ENCODE measurements at regions not wholly inside any gene's neighbourhood (a gene's known extent, or its start where the extent isn't known, plus 50 kb on each side); places are given as distances from the start of the nearest gene placed in this dataset.

DNA sequence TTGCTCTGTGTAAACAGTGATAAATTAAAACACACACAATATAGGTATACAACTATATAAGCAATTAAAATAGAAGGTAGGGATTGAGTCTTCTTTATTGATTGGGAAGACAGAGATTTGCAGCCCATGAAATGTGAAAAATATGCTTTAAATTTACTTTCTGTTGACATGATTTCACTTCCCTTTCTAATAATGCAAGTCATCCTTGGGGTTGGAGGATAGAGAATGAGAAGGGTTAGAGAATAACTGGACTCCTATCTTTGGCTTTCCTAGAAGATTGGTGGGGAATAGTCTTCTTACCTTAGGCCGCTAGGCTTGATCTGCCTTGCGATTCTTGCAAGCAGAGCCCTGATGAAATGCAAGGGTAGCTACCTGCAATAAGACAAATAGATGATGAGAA is 339.8 kb downstream of the NYAP2 start:
- no peaks in the 10 kb centered on the region for H4K20me1 ChIP-seq (replicated peaks; ENCODE audit: insufficient read depth)
- no peaks in the 10 kb centered on the region for H3K9me2 ChIP-seq (ENCODE audit: insufficient read depth)
- no peaks in the 10 kb centered on the region for H3F3A ChIP-seq (replicated peaks; ENCODE audit: low read depth)
- TF ChIP-seq, protein P1, sequence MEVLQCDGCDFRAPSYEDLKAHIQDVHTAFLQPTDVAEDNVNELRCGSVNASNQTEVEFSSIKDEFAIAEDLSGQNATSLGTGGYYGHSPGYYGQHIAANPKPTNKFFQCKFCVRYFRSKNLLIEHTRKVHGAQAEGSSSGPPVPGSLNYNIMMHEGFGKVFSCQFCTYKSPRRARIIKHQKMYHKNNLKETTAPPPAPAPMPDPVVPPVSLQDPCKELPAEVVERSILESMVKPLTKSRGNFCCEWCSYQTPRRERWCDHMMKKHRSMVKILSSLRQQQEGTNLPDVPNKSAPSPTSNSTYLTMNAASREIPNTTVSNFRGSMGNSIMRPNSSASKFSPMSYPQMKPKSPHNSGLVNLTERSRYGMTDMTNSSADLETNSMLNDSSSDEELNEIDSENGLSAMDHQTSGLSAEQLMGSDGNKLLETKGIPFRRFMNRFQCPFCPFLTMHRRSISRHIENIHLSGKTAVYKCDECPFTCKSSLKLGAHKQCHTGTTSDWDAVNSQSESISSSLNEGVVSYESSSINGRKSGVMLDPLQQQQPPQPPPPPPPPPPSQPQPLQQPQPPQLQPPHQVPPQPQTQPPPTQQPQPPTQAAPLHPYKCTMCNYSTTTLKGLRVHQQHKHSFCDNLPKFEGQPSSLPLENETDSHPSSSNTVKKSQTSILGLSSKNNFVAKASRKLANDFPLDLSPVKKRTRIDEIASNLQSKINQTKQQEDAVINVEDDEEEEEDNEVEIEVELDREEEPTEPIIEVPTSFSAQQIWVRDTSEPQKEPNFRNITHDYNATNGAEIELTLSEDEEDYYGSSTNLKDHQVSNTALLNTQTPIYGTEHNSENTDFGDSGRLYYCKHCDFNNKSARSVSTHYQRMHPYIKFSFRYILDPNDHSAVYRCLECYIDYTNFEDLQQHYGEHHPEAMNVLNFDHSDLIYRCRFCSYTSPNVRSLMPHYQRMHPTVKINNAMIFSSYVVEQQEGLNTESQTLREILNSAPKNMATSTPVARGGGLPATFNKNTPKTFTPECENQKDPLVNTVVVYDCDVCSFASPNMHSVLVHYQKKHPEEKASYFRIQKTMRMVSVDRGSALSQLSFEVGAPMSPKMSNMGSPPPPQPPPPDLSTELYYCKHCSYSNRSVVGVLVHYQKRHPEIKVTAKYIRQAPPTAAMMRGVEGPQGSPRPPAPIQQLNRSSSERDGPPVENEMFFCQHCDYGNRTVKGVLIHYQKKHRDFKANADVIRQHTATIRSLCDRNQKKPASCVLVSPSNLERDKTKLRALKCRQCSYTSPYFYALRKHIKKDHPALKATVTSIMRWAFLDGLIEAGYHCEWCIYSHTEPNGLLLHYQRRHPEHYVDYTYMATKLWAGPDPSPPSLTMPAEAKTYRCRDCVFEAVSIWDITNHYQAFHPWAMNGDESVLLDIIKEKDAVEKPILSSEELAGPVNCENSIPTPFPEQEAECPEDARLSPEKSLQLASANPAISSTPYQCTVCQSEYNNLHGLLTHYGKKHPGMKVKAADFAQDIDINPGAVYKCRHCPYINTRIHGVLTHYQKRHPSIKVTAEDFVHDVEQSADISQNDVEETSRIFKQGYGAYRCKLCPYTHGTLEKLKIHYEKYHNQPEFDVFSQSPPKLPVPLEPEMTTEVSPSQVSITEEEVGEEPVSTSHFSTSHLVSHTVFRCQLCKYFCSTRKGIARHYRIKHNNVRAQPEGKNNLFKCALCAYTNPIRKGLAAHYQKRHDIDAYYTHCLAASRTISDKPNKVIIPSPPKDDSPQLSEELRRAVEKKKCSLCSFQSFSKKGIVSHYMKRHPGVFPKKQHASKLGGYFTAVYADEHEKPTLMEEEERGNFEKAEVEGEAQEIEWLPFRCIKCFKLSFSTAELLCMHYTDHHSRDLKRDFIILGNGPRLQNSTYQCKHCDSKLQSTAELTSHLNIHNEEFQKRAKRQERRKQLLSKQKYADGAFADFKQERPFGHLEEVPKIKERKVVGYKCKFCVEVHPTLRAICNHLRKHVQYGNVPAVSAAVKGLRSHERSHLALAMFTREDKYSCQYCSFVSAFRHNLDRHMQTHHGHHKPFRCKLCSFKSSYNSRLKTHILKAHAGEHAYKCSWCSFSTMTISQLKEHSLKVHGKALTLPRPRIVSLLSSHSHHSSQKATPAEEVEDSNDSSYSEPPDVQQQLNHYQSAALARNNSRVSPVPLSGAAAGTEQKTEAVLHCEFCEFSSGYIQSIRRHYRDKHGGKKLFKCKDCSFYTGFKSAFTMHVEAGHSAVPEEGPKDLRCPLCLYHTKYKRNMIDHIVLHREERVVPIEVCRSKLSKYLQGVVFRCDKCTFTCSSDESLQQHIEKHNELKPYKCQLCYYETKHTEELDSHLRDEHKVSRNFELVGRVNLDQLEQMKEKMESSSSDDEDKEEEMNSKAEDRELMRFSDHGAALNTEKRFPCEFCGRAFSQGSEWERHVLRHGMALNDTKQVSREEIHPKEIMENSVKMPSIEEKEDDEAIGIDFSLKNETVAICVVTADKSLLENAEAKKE (CRISPR knock-in tag; IDR thresholded peaks at IDR 0.05) = no peak
- TF ChIP-seq EZH2 (IDR thresholded peaks at IDR 0.05; ENCODE audit: low read depth, unreplicated experiment) (no peak), ZNF331 (CRISPR knock-in tag; IDR thresholded peaks at IDR 0.05; ENCODE audit: low read depth) (no peak), JUNB (IDR thresholded peaks at IDR 0.05; ENCODE audit: unreplicated experiment) (no peak), NANOG (IDR thresholded peaks at IDR 0.05; ENCODE audit: borderline replicate concordance) (no peak), POLR2AphosphoS5 (IDR thresholded peaks at IDR 0.05; ENCODE audit: low read depth) (no peak), EZH2phosphoT487 (IDR thresholded peaks at IDR 0.05; ENCODE audit: unreplicated experiment) (no peak), STAT1 (IDR thresholded peaks at IDR 0.05; ENCODE audit: unreplicated experiment) (no peak), CREB1 (CRISPR knock-in tag; IDR thresholded peaks at IDR 0.05; ENCODE audit: low read depth) (no peak), ZNF114 (CRISPR knock-in tag; IDR thresholded peaks at IDR 0.05) (no peak)
- TF ChIP-seq, protein P2, sequence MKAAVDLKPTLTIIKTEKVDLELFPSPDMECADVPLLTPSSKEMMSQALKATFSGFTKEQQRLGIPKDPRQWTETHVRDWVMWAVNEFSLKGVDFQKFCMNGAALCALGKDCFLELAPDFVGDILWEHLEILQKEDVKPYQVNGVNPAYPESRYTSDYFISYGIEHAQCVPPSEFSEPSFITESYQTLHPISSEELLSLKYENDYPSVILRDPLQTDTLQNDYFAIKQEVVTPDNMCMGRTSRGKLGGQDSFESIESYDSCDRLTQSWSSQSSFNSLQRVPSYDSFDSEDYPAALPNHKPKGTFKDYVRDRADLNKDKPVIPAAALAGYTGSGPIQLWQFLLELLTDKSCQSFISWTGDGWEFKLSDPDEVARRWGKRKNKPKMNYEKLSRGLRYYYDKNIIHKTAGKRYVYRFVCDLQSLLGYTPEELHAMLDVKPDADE (IDR thresholded peaks at IDR 0.05) = no peak
- TF ChIP-seq, protein P3, sequence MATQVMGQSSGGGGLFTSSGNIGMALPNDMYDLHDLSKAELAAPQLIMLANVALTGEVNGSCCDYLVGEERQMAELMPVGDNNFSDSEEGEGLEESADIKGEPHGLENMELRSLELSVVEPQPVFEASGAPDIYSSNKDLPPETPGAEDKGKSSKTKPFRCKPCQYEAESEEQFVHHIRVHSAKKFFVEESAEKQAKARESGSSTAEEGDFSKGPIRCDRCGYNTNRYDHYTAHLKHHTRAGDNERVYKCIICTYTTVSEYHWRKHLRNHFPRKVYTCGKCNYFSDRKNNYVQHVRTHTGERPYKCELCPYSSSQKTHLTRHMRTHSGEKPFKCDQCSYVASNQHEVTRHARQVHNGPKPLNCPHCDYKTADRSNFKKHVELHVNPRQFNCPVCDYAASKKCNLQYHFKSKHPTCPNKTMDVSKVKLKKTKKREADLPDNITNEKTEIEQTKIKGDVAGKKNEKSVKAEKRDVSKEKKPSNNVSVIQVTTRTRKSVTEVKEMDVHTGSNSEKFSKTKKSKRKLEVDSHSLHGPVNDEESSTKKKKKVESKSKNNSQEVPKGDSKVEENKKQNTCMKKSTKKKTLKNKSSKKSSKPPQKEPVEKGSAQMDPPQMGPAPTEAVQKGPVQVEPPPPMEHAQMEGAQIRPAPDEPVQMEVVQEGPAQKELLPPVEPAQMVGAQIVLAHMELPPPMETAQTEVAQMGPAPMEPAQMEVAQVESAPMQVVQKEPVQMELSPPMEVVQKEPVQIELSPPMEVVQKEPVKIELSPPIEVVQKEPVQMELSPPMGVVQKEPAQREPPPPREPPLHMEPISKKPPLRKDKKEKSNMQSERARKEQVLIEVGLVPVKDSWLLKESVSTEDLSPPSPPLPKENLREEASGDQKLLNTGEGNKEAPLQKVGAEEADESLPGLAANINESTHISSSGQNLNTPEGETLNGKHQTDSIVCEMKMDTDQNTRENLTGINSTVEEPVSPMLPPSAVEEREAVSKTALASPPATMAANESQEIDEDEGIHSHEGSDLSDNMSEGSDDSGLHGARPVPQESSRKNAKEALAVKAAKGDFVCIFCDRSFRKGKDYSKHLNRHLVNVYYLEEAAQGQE (IDR thresholded peaks at IDR 0.05; ENCODE audit: unreplicated experiment) = no peak
- TF ChIP-seq, protein P4, sequence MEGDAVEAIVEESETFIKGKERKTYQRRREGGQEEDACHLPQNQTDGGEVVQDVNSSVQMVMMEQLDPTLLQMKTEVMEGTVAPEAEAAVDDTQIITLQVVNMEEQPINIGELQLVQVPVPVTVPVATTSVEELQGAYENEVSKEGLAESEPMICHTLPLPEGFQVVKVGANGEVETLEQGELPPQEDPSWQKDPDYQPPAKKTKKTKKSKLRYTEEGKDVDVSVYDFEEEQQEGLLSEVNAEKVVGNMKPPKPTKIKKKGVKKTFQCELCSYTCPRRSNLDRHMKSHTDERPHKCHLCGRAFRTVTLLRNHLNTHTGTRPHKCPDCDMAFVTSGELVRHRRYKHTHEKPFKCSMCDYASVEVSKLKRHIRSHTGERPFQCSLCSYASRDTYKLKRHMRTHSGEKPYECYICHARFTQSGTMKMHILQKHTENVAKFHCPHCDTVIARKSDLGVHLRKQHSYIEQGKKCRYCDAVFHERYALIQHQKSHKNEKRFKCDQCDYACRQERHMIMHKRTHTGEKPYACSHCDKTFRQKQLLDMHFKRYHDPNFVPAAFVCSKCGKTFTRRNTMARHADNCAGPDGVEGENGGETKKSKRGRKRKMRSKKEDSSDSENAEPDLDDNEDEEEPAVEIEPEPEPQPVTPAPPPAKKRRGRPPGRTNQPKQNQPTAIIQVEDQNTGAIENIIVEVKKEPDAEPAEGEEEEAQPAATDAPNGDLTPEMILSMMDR (conservative IDR thresholded peaks at IDR 0.05; ENCODE audit: low read depth in 2 of 2) = no peak
- Mint-ChIP-seq H3K27me3 (ENCODE audit: insufficient read depth, low read depth, poor library complexity) (peaks cover 2% of the 10 kb centered on the region), H3K4me3 (no peak overlapping the region), H3K27ac (no peak overlapping the region), H3K9me3 (no peaks in the 10 kb centered on the region), H3K36me3 (ENCODE audit: low read depth) (no peaks in the 10 kb centered on the region), H3K4me1 (no peaks in the 10 kb centered on the region)
- H2AFZ ChIP-seq = no peak overlapping the region
- DNase-seq (ENCODE audit: low spot score) (no peak), ATAC-seq (no peak)
- H3K4me2 ChIP-seq = no peak overlapping the region
- H3K79me2 ChIP-seq (replicated peaks; ENCODE audit: insufficient read depth) = no peaks in the 10 kb centered on the region
- no peaks in the 10 kb centered on the region for H3K27me3 ChIP-seq (ENCODE audit: insufficient read depth)
- H3K27ac ChIP-seq (ENCODE audit: low read depth) = no peak overlapping the region
- H3K36me3 ChIP-seq (ENCODE audit: insufficient read depth) = no peaks in the 10 kb centered on the region
- no peak overlapping the region for H3K4me3 ChIP-seq
- no peaks in the 10 kb centered on the region; the same call in 1 of the 2 replicates for H3K4me1 ChIP-seq (ENCODE audit: insufficient read depth)
